AG04450 (cell line): ENCODE measurements at regions not wholly inside any gene's neighbourhood (a gene's known extent, or its start where the extent isn't known, plus 50 kb on each side); places are given as distances from the start of the nearest gene placed in this dataset.

Source experiments
- CTCF ChIA-PET: fragments of 300-600, 350-600 bp; formaldehyde crosslinking; extraction: SDS; loops from one replicate; lab custom pipeline; 2022; ENCODE audit warnings: antibody characterized with exemption, inconsistent platforms; lab: Charles Lee
- POLR2A ChIA-PET: fragments of 350-600 bp; formaldehyde crosslinking; extraction: SDS; loops from one replicate; lab custom pipeline; 2021; ENCODE audit warnings: antibody characterized with exemption, inconsistent platforms; lab: Yijun Ruan, JAX
- DNase-seq: peaks from one replicate; pipeline ENCODE4 v3.0.0-alpha.2; 2011; ENCODE audit warnings: low read depth, low spot score
- H3K27ac ChIP-seq: one replicate; pipeline ENCODE4 v1.5.1; 2012; ENCODE audit warnings: low read depth, low read length, control low read depth
- H3K27me3 ChIP-seq: one replicate; pipeline ENCODE4 v1.6.0; 2012; ENCODE audit warnings: low read length; ENCODE audit not compliant: control insufficient read depth, insufficient read depth
- H3K4me3 ChIP-seq: 2 replicates; pipeline ENCODE4 v1.5.1; 2011; ENCODE audit warnings: mild to moderate bottlenecking, low read depth, low read length, control low read depth
- H3K9me3 ChIP-seq: 2 replicates; pipeline ENCODE4 v1.5.1; 2012; ENCODE audit warnings: low read length; ENCODE audit not compliant: control insufficient read depth, insufficient read depth
- TF ChIP-seq, protein P1 (sequence below): IDR thresholded peaks from 2 replicates; pipeline ENCODE4 v1.5.1; 2011; ENCODE audit warnings: low read depth, low read length, control low read depth, inconsistent platforms

DNA sequence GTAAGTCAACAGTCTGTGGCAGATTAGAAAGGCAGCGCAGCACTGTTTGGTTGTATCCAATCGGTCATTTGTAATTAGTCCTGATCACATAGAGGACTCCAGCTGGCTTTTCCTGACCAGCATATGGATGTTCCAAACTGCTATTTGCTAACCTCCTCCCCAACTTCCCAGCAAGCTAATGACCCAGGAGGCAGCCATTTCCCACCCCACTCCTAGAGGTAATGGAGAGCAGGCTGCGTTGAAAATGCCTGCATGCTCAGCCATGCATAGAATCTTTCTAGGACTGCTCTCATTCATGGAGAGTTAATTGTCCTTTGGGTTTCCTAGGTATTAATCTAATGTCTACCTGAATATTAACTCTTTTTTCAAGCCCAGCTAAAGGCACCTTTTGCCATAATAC lies 850.6 kb upstream of the WWC1 start:
- no peak for DNase-seq
- no peak overlapping the region for H3K4me3 ChIP-seq
- ChIA-PET CTCF (no interaction called here), POLR2A (no interaction called here)
- TF ChIP-seq, protein P1, sequence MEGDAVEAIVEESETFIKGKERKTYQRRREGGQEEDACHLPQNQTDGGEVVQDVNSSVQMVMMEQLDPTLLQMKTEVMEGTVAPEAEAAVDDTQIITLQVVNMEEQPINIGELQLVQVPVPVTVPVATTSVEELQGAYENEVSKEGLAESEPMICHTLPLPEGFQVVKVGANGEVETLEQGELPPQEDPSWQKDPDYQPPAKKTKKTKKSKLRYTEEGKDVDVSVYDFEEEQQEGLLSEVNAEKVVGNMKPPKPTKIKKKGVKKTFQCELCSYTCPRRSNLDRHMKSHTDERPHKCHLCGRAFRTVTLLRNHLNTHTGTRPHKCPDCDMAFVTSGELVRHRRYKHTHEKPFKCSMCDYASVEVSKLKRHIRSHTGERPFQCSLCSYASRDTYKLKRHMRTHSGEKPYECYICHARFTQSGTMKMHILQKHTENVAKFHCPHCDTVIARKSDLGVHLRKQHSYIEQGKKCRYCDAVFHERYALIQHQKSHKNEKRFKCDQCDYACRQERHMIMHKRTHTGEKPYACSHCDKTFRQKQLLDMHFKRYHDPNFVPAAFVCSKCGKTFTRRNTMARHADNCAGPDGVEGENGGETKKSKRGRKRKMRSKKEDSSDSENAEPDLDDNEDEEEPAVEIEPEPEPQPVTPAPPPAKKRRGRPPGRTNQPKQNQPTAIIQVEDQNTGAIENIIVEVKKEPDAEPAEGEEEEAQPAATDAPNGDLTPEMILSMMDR: no peak
- H3K27me3 ChIP-seq: no peaks in the 10 kb centered on the region
- H3K27ac ChIP-seq: no peak overlapping the region
- H3K9me3 ChIP-seq: no peaks in the 10 kb centered on the region; the same call in none of the 2 replicates

DNA sequence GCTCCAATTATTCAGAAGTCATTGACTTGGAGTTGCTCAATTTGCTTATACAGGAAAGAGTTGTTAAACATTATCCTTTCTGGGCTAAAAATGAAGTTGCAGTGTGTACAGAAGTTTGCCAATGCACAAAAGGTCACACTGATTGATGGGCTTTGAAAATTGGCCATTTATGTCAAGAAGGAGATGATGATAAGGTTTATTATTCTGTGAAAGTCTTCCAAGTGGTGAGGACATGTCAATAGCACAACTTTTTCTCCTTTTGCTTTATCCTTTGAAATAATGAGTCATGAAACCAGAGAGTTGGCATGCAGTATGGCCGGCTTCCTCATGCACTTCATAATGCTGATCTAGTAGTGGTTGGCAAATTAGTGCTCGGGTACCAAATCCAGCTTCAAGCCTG lies 848.5 kb upstream of the WWC1 start:
- TF ChIP-seq, protein P1: no peak
- DNase-seq: no peak
- Histone ChIP-seq H3K27ac (no peak overlapping the region), H3K4me3 (no peak overlapping the region), H3K9me3 (no peaks in the 10 kb centered on the region; the same call in 1 of the 2 replicates), H3K27me3 (no peaks in the 10 kb centered on the region)
- ChIA-PET CTCF (no interaction called here), POLR2A (no interaction called here)

DNA sequence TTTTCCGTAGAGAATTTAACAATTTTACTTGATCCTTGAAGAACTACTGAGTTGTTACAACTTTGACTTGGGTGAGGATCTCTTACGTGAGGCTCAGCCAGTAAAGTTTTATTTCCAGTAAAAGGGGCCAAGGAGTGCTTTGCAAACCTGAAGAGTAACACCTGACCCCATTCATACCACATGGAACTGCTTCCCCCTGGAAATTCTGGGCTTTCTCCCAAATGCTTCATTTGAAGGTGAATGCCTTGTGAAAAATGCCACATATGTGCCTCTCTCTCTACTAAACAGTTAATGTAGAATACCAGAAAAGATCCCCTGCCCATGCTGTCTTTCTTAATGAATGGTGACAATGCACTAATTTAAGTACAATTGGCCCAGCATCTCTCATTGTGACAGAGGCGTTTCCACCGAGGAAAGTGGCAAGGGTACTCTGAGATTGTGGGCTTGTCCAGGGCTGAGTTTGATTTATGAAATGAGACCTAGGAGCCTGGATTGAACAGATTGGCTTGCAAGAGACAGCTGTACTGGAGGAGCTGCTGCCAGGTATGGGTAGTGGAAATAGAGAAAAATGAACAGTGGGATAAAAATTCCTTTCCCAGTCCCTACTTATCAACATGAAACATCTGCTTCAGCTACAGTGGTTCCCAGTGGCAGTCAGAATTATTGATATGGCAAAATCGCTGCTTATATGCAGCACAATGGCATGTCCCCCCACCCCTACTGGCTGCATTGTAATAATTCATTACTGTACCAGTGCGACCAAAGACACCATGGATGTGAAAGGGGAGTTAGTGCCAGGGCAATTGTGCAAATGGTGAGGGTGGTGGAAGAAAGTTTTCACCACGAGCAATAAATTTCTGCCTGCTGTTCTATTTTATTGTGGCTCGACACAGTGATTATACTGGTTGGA lies 843.7 kb upstream of the WWC1 start:
- Histone ChIP-seq H3K4me3 (no peak overlapping the region), H3K27me3 (no peaks in the 10 kb centered on the region), H3K9me3 (no peaks in the 10 kb centered on the region), H3K27ac (no peak overlapping the region)
- TF ChIP-seq, protein P1: no peak
- ChIA-PET CTCF (no interaction called here), POLR2A (no interaction called here)
- no peak for DNase-seq

DNA sequence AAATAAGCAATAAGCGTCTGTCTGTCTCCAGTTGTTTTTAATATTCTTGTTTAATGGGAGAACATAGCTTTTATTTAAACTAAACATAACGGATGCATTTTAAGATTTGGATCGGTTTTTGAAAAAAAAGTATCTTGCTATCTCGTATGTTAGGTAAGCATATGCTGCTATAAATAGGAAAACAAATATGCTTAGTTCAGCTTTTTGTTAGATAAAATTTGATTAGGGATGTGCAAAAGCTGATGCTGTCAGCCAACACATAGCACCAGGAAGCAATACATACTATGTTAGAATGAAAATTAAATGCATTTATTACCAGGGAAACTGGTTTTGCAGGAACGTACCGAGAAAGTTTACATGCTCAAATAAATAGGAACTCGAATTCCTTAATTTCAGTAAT lies 843.1 kb upstream of the WWC1 start:
- TF ChIP-seq, protein P1: no peak
- POLR2A ChIA-PET: no interaction called here
- DNase-seq: no peak

DNA sequence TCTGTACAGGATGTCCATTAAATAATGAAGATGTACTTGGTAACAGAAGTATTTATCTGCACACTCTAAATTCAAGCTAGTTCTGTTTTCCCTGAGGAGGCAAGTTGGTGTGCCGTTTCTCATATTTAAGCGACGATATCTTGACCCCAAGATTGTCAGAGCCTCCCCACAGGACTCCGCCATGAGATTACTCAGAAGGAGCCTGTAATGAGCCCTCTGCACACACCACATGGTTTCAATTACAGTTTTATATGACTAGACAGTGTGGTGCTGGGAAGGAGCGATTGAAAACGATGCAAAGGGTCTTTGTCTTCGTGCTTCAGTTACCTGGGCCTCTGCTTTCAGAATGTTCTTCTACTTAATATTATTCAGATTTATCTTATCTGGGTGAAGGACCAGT lies 840.4 kb upstream of the WWC1 start:
- ChIA-PET CTCF (no interaction called here), POLR2A (no interaction called here)
- no peak for DNase-seq

More for the DNA sequence above, 843.1 kb upstream of the WWC1 start:
- no peaks in the 10 kb centered on the region for H3K27me3 ChIP-seq
- H3K4me3 ChIP-seq: no peak overlapping the region
- no peaks in the 10 kb centered on the region for H3K9me3 ChIP-seq
- no peak overlapping the region for H3K27ac ChIP-seq
- CTCF ChIA-PET: no interaction called here

More for the DNA sequence above, 840.4 kb upstream of the WWC1 start:
- no peak overlapping the region for H3K4me3 ChIP-seq
- TF ChIP-seq, protein P1: no peak
- H3K27ac ChIP-seq: no peak overlapping the region
- no peaks in the 10 kb centered on the region for H3K9me3 ChIP-seq
- no peaks in the 10 kb centered on the region for H3K27me3 ChIP-seq
